PFSK-1 (cell line): ENCODE measurements at regions not wholly inside any gene's neighbourhood (a gene's known extent, or its start where the extent isn't known, plus 50 kb on each side); places are given as distances from the start of the nearest gene placed in this dataset.

Experiments used
- FOXP2 ChIP-seq: optimal IDR thresholded peaks from 2 replicates; pipeline ENCODE3; 2011; ENCODE audit warnings: borderline replicate concordance, control low read depth, inconsistent platforms; ENCODE audit not compliant: insufficient read depth; ENCODE audit errors: extremely low read length, extremely low read depth
- POLR2AphosphoS5 ChIP-seq: IDR thresholded peaks from 2 replicates; pipeline ENCODE4 v1.6.1; 2012; ENCODE audit warnings: low read depth, mild to moderate bottlenecking, control low read depth, low read length, moderate library complexity
- SIN3A ChIP-seq: IDR thresholded peaks from 2 replicates; pipeline ENCODE4 v1.6.1; 2012; ENCODE audit warnings: mild to moderate bottlenecking, low read length, moderate library complexity, borderline replicate concordance; ENCODE audit not compliant: insufficient read depth
- TAF1 ChIP-seq: IDR thresholded peaks from 2 replicates; pipeline ENCODE4 v1.6.1; 2012; ENCODE audit warnings: low read length, control low read depth, borderline replicate concordance; ENCODE audit not compliant: insufficient read depth
- TF ChIP-seq, protein P1 (sequence below), 2 experiments: IDR thresholded peaks; 2 replicates each; pipeline versions ENCODE4 v1.6.1 to v1.8.0; 2011 to 2012; ENCODE audit warnings: low read depth in 2 of 2, low read length in 2 of 2, control low read depth in 1 of 2, inconsistent platforms in 1 of 2, mild to moderate bottlenecking in 1 of 2, moderate library complexity in 1 of 2; ENCODE audit not compliant: insufficient read depth in 1 of 2

DNA sequence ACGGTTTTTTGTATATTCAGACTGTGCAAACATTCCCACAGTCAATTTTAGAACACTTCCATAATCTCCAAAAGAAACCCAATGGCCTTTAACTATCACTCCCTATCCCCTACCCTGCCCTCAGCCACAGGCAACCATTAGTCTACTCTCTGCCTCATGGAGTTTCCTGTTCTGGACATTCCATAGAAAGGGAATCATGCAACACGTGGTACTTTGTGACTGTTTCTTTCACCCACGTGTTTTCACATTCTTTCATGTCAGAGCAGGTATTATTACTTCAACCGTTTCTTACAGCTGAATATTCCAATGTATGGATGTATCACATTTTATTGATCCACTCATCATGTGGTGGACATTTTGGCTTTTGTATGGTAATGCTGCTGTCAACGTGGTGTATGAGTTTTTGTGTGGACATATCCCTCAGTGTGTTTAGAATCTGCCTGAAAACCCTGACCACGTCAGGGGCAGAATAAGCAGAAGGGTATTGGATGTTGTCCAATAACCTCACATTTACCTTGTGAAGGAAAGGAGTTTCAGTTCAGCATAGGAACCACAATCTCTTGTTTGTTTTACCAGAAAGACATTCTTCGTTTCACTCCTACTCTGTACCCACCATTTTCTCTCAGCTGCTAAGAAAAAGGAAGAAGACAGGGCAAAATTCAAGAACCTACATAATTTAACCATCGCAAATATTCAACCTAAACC is 107.5 kb upstream of the DYRK2 start:
- TF ChIP-seq, protein P1, sequence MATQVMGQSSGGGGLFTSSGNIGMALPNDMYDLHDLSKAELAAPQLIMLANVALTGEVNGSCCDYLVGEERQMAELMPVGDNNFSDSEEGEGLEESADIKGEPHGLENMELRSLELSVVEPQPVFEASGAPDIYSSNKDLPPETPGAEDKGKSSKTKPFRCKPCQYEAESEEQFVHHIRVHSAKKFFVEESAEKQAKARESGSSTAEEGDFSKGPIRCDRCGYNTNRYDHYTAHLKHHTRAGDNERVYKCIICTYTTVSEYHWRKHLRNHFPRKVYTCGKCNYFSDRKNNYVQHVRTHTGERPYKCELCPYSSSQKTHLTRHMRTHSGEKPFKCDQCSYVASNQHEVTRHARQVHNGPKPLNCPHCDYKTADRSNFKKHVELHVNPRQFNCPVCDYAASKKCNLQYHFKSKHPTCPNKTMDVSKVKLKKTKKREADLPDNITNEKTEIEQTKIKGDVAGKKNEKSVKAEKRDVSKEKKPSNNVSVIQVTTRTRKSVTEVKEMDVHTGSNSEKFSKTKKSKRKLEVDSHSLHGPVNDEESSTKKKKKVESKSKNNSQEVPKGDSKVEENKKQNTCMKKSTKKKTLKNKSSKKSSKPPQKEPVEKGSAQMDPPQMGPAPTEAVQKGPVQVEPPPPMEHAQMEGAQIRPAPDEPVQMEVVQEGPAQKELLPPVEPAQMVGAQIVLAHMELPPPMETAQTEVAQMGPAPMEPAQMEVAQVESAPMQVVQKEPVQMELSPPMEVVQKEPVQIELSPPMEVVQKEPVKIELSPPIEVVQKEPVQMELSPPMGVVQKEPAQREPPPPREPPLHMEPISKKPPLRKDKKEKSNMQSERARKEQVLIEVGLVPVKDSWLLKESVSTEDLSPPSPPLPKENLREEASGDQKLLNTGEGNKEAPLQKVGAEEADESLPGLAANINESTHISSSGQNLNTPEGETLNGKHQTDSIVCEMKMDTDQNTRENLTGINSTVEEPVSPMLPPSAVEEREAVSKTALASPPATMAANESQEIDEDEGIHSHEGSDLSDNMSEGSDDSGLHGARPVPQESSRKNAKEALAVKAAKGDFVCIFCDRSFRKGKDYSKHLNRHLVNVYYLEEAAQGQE (IDR thresholded peaks at IDR 0.05; ENCODE audit: insufficient read depth in 1 of 2, low read depth in 2 of 2, low read length in 2 of 2): no peak
- TF ChIP-seq SIN3A (no peak), POLR2AphosphoS5 (no peak), TAF1 (no peak), FOXP2 (no peak)
